Sigmoid colon (tissue), 6 donors: ENCODE measurements at regions not wholly inside any gene's neighbourhood (a gene's known extent, or its start where the extent isn't known, plus 50 kb on each side); places are given as distances from the start of the nearest gene placed in this dataset.

Experiments
- DNase-seq: peaks from one replicate; pipeline ENCODE4 v3.0.0-alpha.2; 2019
- H3K27ac ChIP-seq, 4 donors: fragments of 200-600 bp; sonication (generic); one replicate each; pipeline ENCODE4 v1.5.1; 2016 to 2019; ENCODE audit warnings: mild to moderate bottlenecking in 1 of 4
- H3K27me3 ChIP-seq, 3 donors: fragments of 200-600 bp; sonication (generic); one replicate each; pipeline ENCODE4 v1.5.1; 2019; ENCODE audit warnings: mild to moderate bottlenecking in 1 of 3
- H3K36me3 ChIP-seq, 4 donors: fragments of 200-600 bp; sonication (generic); one replicate each; pipeline ENCODE4 v1.5.1; 2016 to 2019
- H3K4me1 ChIP-seq, 4 donors: fragments of 200-600 bp; sonication (generic); one replicate each; pipeline ENCODE4 v1.5.1; 2017 to 2019
- H3K4me3 ChIP-seq, 4 donors: fragments of 200-600 bp; sonication (generic); one replicate each; pipeline ENCODE4 v1.5.1; 2017 to 2019; ENCODE audit warnings: mild to moderate bottlenecking in 2 of 4, moderate library complexity in 1 of 4
- H3K9me3 ChIP-seq, 4 donors: fragments of 200-600 bp in 3 of 4; sonication (generic) in 3 of 4; one replicate each; pipeline versions ENCODE4 v1.5.1 to v1.6.1; 2013 to 2019
- EP300 ChIP-seq, 4 donors: sonication (generic); formaldehyde crosslinking; IDR thresholded peaks; one replicate each; pipeline ENCODE4 v1.6.1; 2017; ENCODE audit warnings: antibody characterized with exemption in 4 of 4
- POLR2A ChIP-seq, 2 donors: fragments of 450-650 bp; IDR thresholded peaks; one replicate each; pipeline ENCODE4 v1.6.1; 2016; ENCODE audit warnings: antibody characterized with exemption in 2 of 2, mild to moderate bottlenecking in 2 of 2, moderate library complexity in 2 of 2
- POLR2AphosphoS5 ChIP-seq, 4 donors: sonication (generic); formaldehyde crosslinking; IDR thresholded peaks; one replicate each; pipeline ENCODE4 v1.6.1; 2017; ENCODE audit warnings: antibody characterized with exemption in 4 of 4
- WGBS, 2 donors: extraction: QIAGEN DNeasy Blood & Tissue Kit; methylation state at CpG; one replicate each; pipeline ENCODE4 v1.1.7; 2013; 5-methylcytosine and 5-hydroxymethylcytosine counted together
- intact Hi-C: fragments of 100-400 bp; cut with DNase I; formaldehyde crosslinking; loops from one replicate; pipeline ENCODE4 v1.15.1; 2023
- TF ChIP-seq, protein P1 (sequence below), 4 experiments: fragments of 450-650 bp in 3 of 4; fragments of 200-600 bp in 1 of 4; IDR thresholded peaks; one replicate each; pipeline ENCODE4 v1.5.1; 2016 to 2019; ENCODE audit warnings: antibody characterized with exemption in 4 of 4, mild to moderate bottlenecking in 3 of 4, moderate library complexity in 2 of 4
- donor health status: healthy with polysubstance abuse.
- donor health status: healthy.

DNA sequence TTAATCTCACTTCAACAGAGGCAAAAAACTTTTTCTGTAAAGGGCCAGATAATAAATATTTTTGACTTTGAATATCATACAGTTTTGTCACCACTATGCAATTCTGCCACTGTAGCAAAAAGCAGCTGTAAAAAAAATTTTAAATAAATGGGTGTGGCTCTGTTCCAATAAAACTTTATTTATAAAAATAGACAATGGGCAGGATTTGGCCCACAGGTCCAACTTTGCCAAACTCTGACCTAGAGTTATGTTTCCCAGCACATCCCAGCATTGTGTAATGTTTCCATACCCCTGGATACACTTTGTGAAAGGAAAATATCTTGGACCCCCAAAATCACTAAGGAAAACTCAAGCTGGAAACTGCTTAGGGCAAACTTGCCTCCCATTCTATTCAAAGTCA is 94.9 kb upstream of the USP38 start:
- intact Hi-C loops, result loop anchor here (10.0 kb wide), 2 partner anchors 205 to 965 kb away; no protein-coding TSS in a partner anchor

DNA sequence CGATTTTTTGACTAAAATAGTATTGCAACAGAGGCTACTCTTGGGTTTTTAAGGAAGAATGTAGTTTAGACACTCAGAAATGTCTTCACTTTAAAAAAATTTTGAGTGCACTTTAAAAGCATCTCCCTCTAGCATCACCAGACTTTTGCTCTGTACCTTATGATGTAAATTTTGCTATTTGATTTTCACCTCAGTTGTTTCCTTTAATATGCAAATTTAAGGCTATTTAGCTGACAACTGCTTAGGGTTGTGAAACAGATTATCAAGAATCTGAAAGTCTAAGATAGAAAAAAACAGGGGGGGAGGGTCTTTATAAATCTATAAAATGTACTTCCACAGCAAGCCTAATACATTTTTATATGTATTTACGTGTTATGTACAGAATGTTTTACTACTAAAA is 92.9 kb upstream of the USP38 start:
- Histone ChIP-seq H3K4me1 (no peaks in the 10 kb centered on the region), H3K9me3 (no peaks in the 10 kb centered on the region), H3K27me3 (no peaks in the 10 kb centered on the region), H3K4me3 (no peak overlapping the region), H3K36me3 (no peaks in the 10 kb centered on the region), H3K27ac (no peak overlapping the region)
- DNase-seq, result no peak
- TF ChIP-seq POLR2AphosphoS5 (IDR thresholded peaks at IDR 0.05) (no peak), POLR2A (IDR thresholded peaks at IDR 0.05) (no peak), EP300 (IDR thresholded peaks at IDR 0.05) (no peak)
- TF ChIP-seq, protein P1, sequence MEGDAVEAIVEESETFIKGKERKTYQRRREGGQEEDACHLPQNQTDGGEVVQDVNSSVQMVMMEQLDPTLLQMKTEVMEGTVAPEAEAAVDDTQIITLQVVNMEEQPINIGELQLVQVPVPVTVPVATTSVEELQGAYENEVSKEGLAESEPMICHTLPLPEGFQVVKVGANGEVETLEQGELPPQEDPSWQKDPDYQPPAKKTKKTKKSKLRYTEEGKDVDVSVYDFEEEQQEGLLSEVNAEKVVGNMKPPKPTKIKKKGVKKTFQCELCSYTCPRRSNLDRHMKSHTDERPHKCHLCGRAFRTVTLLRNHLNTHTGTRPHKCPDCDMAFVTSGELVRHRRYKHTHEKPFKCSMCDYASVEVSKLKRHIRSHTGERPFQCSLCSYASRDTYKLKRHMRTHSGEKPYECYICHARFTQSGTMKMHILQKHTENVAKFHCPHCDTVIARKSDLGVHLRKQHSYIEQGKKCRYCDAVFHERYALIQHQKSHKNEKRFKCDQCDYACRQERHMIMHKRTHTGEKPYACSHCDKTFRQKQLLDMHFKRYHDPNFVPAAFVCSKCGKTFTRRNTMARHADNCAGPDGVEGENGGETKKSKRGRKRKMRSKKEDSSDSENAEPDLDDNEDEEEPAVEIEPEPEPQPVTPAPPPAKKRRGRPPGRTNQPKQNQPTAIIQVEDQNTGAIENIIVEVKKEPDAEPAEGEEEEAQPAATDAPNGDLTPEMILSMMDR (IDR thresholded peaks at IDR 0.05), result no peak
- WGBS, 2 donors, result 82 to 93% methylated on average over 2 of the region's 2 CpGs
- intact Hi-C loops, result no loop called here

More for the DNA sequence above, 94.9 kb upstream of the USP38 start:
- Histone ChIP-seq H3K27me3 (no peaks in the 10 kb centered on the region), H3K27ac (no peak overlapping the region), H3K9me3 (no peaks in the 10 kb centered on the region), H3K4me1 (no peaks in the 10 kb centered on the region), H3K36me3 (no peaks in the 10 kb centered on the region), H3K4me3 (no peak overlapping the region)
- TF ChIP-seq POLR2A (IDR thresholded peaks at IDR 0.05), result no peak
- TF ChIP-seq EP300 (IDR thresholded peaks at IDR 0.05), result no peak
- TF ChIP-seq, protein P1 (IDR thresholded peaks at IDR 0.05), result no peak
- TF ChIP-seq POLR2AphosphoS5 (IDR thresholded peaks at IDR 0.05), result no peak
- no peak for DNase-seq

DNA sequence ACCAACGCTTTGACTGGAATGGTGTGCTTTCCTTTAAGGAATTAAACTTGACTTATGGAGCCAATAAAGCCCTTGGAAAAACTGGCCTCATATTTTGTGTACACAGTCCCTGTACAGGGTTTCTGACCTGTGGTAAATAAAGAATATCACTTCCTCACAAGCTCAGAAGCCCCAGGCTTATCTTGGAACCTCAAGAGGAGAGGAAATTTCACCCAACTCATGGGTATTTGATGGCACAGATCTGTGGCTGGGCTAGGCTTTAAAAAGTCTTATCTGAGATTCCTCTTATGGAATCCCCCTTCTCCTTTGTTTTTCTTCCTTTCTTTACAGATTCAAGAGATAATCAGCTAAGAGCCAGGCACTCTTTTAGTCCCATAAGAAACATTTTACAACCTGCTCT is 89.3 kb upstream of the USP38 start:
- TF ChIP-seq POLR2A (IDR thresholded peaks at IDR 0.05) (no peak), POLR2AphosphoS5 (IDR thresholded peaks at IDR 0.05) (no peak), EP300 (IDR thresholded peaks at IDR 0.05) (no peak)
- TF ChIP-seq, protein P1 (IDR thresholded peaks at IDR 0.05), result no peak
- Histone ChIP-seq H3K36me3 (no peaks in the 10 kb centered on the region), H3K27ac (no peak overlapping the region), H3K27me3 (no peaks in the 10 kb centered on the region), H3K4me3 (no peak overlapping the region), H3K4me1 (no peaks in the 10 kb centered on the region), H3K9me3 (no peaks in the 10 kb centered on the region)
- no peak for DNase-seq
- WGBS, 2 donors, result 14 to 48% methylated on average over 1 of the region's 1 CpG
- intact Hi-C loops, result no loop called here

DNA sequence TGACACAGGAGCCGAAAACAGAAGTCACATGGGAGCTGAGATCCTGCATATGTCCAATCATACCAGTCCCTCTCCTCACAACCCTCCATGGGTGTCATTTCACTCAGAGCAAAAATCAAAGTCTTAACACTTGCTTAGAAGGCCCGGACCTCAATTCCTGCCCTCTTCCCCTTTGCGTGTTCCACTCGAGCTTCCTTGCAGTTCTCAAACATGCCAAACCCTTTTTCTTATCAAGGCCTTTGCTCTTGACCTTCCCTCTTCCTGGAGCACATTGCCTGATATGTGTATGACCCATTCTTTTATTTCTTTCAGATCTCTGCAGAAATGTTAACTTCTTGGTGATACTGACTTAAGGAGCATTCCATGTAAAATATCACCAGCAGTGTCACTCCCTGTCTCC is 87.0 kb upstream of the USP38 start:
- TF ChIP-seq, protein P1 (IDR thresholded peaks at IDR 0.05), result no peak
- TF ChIP-seq EP300 (IDR thresholded peaks at IDR 0.05) (no peak), POLR2A (IDR thresholded peaks at IDR 0.05) (no peak), POLR2AphosphoS5 (IDR thresholded peaks at IDR 0.05) (no peak)
- no peak for DNase-seq
- Histone ChIP-seq H3K4me3 (no peak overlapping the region), H3K4me1 (no peaks in the 10 kb centered on the region), H3K36me3 (no peaks in the 10 kb centered on the region), H3K27ac (no peak overlapping the region), H3K27me3 (no peaks in the 10 kb centered on the region), H3K9me3 (no peaks in the 10 kb centered on the region)
- intact Hi-C loops, result no loop called here
- 34 to 57% methylated on average over 4 of the region's 4 CpGs for WGBS, 2 donors

DNA sequence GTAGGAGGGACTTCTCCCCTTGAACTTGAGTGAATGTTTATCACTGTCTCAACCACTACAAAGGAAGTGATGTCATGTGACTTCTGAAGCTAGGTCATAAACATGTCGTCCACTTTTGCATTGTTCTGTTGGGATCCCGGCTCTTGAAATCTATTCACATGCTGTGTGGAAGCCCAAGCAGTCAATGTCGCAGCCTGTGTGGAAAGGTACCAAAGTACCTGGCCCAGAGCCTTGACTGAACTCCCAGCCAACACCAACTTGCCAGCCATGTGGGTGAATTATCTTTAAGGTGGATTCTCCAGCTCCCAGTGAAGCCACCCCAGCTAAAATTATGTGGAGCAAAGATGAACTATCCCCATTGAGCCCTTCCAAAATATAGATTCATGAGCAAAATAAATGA is 85.0 kb upstream of the USP38 start:
- WGBS, 2 donors, result 72 to 90% methylated on average over 3 of the region's 3 CpGs
- Histone ChIP-seq H3K4me1 (no peaks in the 10 kb centered on the region), H3K36me3 (no peaks in the 10 kb centered on the region), H3K4me3 (no peak overlapping the region), H3K27me3 (no peaks in the 10 kb centered on the region), H3K9me3 (no peaks in the 10 kb centered on the region), H3K27ac (no peak overlapping the region)
- intact Hi-C loops, result no loop called here
- no peak for DNase-seq
- TF ChIP-seq, protein P1 (IDR thresholded peaks at IDR 0.05), result no peak
- TF ChIP-seq POLR2AphosphoS5 (IDR thresholded peaks at IDR 0.05), result no peak
- no peak for TF ChIP-seq EP300 (IDR thresholded peaks at IDR 0.05)
- no peak for TF ChIP-seq POLR2A (IDR thresholded peaks at IDR 0.05)
